ENCODE measurements at regions not wholly inside any gene's neighbourhood (a gene's known extent, or its start where the extent isn't known, plus 50 kb on each side); places are given as distances from the start of the nearest gene placed in this dataset.

DNA sequence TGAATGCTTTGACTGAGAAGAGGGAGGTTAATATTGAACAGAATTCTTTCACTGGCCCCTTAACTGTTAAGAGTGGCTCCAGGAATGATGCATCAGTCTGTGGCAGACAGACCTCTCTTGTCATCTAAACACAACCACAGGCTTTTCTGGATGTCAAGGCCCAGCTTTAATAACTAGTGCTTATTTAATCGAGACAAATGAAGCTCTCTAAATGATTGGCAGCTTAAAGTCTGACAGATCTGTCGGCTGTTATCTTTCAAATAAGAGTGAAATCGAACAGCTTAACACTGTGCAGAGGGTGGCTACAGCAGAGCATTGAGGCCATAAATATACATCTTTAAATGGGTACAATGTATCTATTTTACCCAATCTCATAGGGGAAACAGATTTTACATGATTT is 500.8 kb upstream of the PABPC4L start:
- H3K79me2 ChIP-seq (ENCODE audit: control insufficient read depth, insufficient read depth, low read length) = no peaks in the 10 kb centered on the region
- DNase-seq (ENCODE audit: low read depth, low spot score) = no peak
- H3K4me2 ChIP-seq (ENCODE audit: insufficient read depth, low read length) = no peak overlapping the region
- H3K9ac ChIP-seq (replicated peaks; ENCODE audit: extremely low read depth, insufficient read depth, low read length) = no peak overlapping the region
- ChIA-PET CTCF (interaction anchor here (1.0 kb wide), 2 partner anchors 17 to 405 kb away, joined by 3 read pairs; no protein-coding TSS in a partner anchor), POLR2A (no interaction called here)
- H3K4me3 ChIP-seq (replicated peaks in 1 of 3; ENCODE audit: insufficient read depth in 1 of 3, low read depth in 1 of 3, low read length in 3 of 3) = no peak overlapping the region
- no peak for FAIRE-seq
- H3K9me1 ChIP-seq (replicated peaks; ENCODE audit: control insufficient read depth, extremely low read depth, insufficient read depth, low read length) = peaks cover 2% of the 10 kb centered on the region
- H3K36me3 ChIP-seq (ENCODE audit: control insufficient read depth in 2 of 2, extremely low read depth in 1 of 2, insufficient read depth in 2 of 2, low read length in 2 of 2) = no peaks in the 10 kb centered on the region
- BruUV-seq (replicated peaks) = no TSS peak
- H3K9me3 ChIP-seq (replicated peaks; ENCODE audit: control insufficient read depth, insufficient read depth, low read length) = no peaks in the 10 kb centered on the region
- intact Hi-C loops (cut with micrococcal nuclease) = no loop called here
- H2AFZ ChIP-seq (ENCODE audit: low read depth, low read length) = peak overlapping the region; percentile 29
- H3K27me3 ChIP-seq (ENCODE audit: control insufficient read depth in 2 of 2, insufficient read depth in 2 of 2, low read length in 2 of 2) = no peaks in the 10 kb centered on the region
- no peak for TF ChIP-seq MYC (IDR thresholded peaks at IDR 0.05; ENCODE audit: low read depth, low read length)
- TF ChIP-seq, protein P1, sequence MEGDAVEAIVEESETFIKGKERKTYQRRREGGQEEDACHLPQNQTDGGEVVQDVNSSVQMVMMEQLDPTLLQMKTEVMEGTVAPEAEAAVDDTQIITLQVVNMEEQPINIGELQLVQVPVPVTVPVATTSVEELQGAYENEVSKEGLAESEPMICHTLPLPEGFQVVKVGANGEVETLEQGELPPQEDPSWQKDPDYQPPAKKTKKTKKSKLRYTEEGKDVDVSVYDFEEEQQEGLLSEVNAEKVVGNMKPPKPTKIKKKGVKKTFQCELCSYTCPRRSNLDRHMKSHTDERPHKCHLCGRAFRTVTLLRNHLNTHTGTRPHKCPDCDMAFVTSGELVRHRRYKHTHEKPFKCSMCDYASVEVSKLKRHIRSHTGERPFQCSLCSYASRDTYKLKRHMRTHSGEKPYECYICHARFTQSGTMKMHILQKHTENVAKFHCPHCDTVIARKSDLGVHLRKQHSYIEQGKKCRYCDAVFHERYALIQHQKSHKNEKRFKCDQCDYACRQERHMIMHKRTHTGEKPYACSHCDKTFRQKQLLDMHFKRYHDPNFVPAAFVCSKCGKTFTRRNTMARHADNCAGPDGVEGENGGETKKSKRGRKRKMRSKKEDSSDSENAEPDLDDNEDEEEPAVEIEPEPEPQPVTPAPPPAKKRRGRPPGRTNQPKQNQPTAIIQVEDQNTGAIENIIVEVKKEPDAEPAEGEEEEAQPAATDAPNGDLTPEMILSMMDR (IDR thresholded peaks at IDR 0.05; ENCODE audit: extremely low read depth in 1 of 2, insufficient read depth in 1 of 2, low read depth in 1 of 2, low read length in 2 of 2) = no peak
- TF ChIP-seq GATA2 (IDR thresholded peaks at IDR 0.05; ENCODE audit: insufficient read depth, insufficient read length, low read depth, low read length) = no peak
- TF ChIP-seq POLR2A (IDR thresholded peaks at IDR 0.05; ENCODE audit: low read depth, low read length) = no peak
- no peak for TF ChIP-seq MAX (IDR thresholded peaks at IDR 0.05; ENCODE audit: insufficient read depth, insufficient read length)
- dilution Hi-C loops (cut with MboI; ENCODE audit: extremely low pct_ligation_motif_present, low sequenced_read_pairs) = no loop called here
- H4K20me1 ChIP-seq (replicated peaks; ENCODE audit: control insufficient read depth, extremely low read depth, insufficient read depth, low read length) = no peaks in the 10 kb centered on the region
- H3K27ac ChIP-seq (ENCODE audit: insufficient read depth, low read depth, low read length) = no peak overlapping the region
- H3K4me1 ChIP-seq (ENCODE audit: control insufficient read depth, extremely low read depth, insufficient read depth, low read length) = no peaks in the 10 kb centered on the region

DNA sequence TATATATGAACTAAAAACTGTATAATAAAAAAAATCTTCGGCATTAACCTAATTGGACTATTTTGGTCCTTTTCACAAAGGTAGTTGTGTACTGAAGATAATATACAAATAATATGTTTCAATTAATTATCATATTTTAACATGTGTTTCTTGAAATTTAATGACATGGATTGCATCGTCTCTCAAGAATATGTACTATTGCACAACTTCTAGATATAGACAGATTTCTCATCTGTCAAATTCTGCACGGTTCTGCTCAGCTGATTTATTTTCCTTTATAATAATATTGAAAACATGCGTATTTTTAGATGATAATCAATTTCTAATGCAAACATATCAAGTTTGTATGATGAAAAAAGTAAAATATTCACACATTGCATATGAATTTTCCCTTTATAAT is 498.7 kb upstream of the PABPC4L start:
- Histone ChIP-seq H3K9ac (replicated peaks; ENCODE audit: extremely low read depth, insufficient read depth, low read length) (no peak overlapping the region), H3K36me3 (ENCODE audit: control insufficient read depth in 2 of 2, extremely low read depth in 1 of 2, insufficient read depth in 2 of 2, low read length in 2 of 2) (no peaks in the 10 kb centered on the region), H3K27ac (ENCODE audit: insufficient read depth, low read depth, low read length) (no peak overlapping the region), H3K4me2 (ENCODE audit: insufficient read depth, low read length) (no peak overlapping the region), H3K9me1 (replicated peaks; ENCODE audit: control insufficient read depth, extremely low read depth, insufficient read depth, low read length) (peaks cover 2% of the 10 kb centered on the region), H2AFZ (ENCODE audit: low read depth, low read length) (no peak overlapping the region), H3K9me3 (replicated peaks; ENCODE audit: control insufficient read depth, insufficient read depth, low read length) (no peaks in the 10 kb centered on the region), H3K79me2 (ENCODE audit: control insufficient read depth, insufficient read depth, low read length) (no peaks in the 10 kb centered on the region), H3K27me3 (ENCODE audit: control insufficient read depth in 2 of 2, insufficient read depth in 2 of 2, low read length in 2 of 2) (no peaks in the 10 kb centered on the region), H3K4me3 (replicated peaks in 1 of 3; ENCODE audit: insufficient read depth in 1 of 3, low read depth in 1 of 3, low read length in 3 of 3) (no peak overlapping the region), H3K4me1 (ENCODE audit: control insufficient read depth, extremely low read depth, insufficient read depth, low read length) (no peaks in the 10 kb centered on the region), H4K20me1 (replicated peaks; ENCODE audit: control insufficient read depth, extremely low read depth, insufficient read depth, low read length) (no peaks in the 10 kb centered on the region)
- intact Hi-C loops (cut with micrococcal nuclease) = no loop called here
- TF ChIP-seq, protein P1 (IDR thresholded peaks at IDR 0.05; ENCODE audit: extremely low read depth in 1 of 2, insufficient read depth in 1 of 2, low read depth in 1 of 2, low read length in 2 of 2) = no peak
- no peak for TF ChIP-seq MYC (IDR thresholded peaks at IDR 0.05; ENCODE audit: low read depth, low read length)
- no peak for TF ChIP-seq EZH2 (IDR thresholded peaks at IDR 0.05; ENCODE audit: borderline replicate concordance, low read depth, low read length, severe bottlenecking)
- no peak for TF ChIP-seq POLR2A (IDR thresholded peaks at IDR 0.05; ENCODE audit: low read depth, low read length)
- no peak for TF ChIP-seq GATA2 (IDR thresholded peaks at IDR 0.05; ENCODE audit: insufficient read depth, insufficient read length, low read depth, low read length)
- TF ChIP-seq POLR2AphosphoS5 (IDR thresholded peaks at IDR 0.05; ENCODE audit: insufficient read depth, low read depth, low read length) = no peak
- TF ChIP-seq JUN (IDR thresholded peaks at IDR 0.05; ENCODE audit: borderline replicate concordance, insufficient read depth, insufficient read length, low read depth) = no peak
- TF ChIP-seq FOS (IDR thresholded peaks at IDR 0.05; ENCODE audit: borderline replicate concordance, insufficient read depth, low read length) = no peak
- TF ChIP-seq MAX (IDR thresholded peaks at IDR 0.05; ENCODE audit: insufficient read depth, insufficient read length) = no peak
- ChIA-PET POLR2A (no interaction called here), CTCF (no interaction called here)
- FAIRE-seq (no peak), DNase-seq (ENCODE audit: low read depth, low spot score) (no peak)
- no TSS peak for BruUV-seq (replicated peaks)
- dilution Hi-C loops (cut with MboI; ENCODE audit: extremely low pct_ligation_motif_present, low sequenced_read_pairs) = no loop called here
